Muscle of leg (tissue), 3 donors: ENCODE measurements at regions not wholly inside any gene's neighbourhood (a gene's known extent, or its start where the extent isn't known, plus 50 kb on each side); places are given as distances from the start of the nearest gene placed in this dataset.

Experiments
- DNase-seq: peaks from one replicate; pipeline ENCODE4 v3.0.0; 2013
- H3K27ac ChIP-seq: one replicate; pipeline ENCODE4 v1.5.1; 2013; ENCODE audit warnings: mild to moderate bottlenecking, low read length, control low read depth
- H3K27me3 ChIP-seq: one replicate; pipeline ENCODE4 v1.6.1; 2013; ENCODE audit warnings: low read length; ENCODE audit not compliant: control insufficient read depth, insufficient read depth
- H3K36me3 ChIP-seq: one replicate; pipeline ENCODE4 v1.6.1; 2013; ENCODE audit warnings: low read length; ENCODE audit not compliant: control insufficient read depth, insufficient read depth
- H3K4me1 ChIP-seq: one replicate; pipeline ENCODE4 v1.6.1; 2013; ENCODE audit warnings: low read length; ENCODE audit not compliant: control insufficient read depth, insufficient read depth
- H3K4me3 ChIP-seq: one replicate; pipeline ENCODE4 v1.5.1; 2013; ENCODE audit warnings: low read length, control low read depth
- H3K9me3 ChIP-seq: replicated peaks from 2 replicates; pipeline ENCODE4 v1.6.1; 2013; ENCODE audit warnings: low read depth, low read length; ENCODE audit not compliant: control insufficient read depth
- WGBS: methylation state at CpG from one replicate; pipeline ENCODE4 v1.1.5; 2013; ENCODE audit warnings: missing lambda C conversion rate; ENCODE audit not compliant: insufficient coverage; 5-methylcytosine and 5-hydroxymethylcytosine counted together

DNA sequence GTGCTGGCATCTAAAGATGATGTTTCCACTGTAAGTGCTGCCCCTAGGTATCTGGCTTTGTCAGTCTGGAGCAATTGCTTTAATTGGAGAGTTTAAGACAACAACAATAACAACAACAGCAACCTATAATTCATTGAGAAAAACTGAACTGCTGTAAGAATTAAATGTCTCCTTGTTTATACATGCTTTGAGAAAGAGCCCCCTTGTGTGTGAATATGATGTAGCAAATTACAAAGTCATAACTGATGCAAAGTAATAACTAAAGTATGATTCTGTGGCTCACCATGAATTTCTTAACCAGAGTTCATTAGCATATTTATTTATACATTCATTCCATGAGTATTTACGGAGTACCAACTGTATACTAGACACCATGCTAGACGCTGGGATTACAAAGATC lies 59.2 kb upstream of the PRIMA1 start:
- no peak overlapping the region for H3K4me3 ChIP-seq
- WGBS, result no CpG with 5 or more reads among the region's 2 CpGs
- H3K4me1 ChIP-seq, result peaks cover 2% of the 10 kb centered on the region
- H3K36me3 ChIP-seq, result no peaks in the 10 kb centered on the region
- H3K9me3 ChIP-seq, result no peaks in the 10 kb centered on the region
- no peak for DNase-seq
- H3K27ac ChIP-seq, result no peak overlapping the region
- H3K27me3 ChIP-seq, result no peaks in the 10 kb centered on the region

DNA sequence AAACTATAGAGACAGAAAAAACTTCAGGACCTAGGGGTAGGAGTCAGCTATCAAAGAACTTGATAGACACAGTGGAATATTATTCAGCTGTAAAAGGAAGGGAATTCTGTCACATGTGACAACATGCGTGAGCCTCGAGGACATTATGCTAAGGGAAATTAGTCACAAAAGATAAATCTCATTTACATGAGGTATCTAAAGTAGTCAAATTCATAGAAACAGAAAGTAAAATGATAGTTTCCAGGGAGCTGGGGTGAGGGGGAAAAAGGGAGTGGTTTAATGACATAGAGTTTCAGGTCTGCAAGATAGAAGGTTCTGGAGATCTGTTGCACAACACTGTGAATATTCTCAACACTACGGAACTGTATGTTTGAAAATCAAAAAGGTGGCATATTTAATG lies 50.0 kb upstream of the PRIMA1 start:
- Histone ChIP-seq H3K4me3 (no peak overlapping the region), H3K36me3 (no peaks in the 10 kb centered on the region), H3K4me1 (peaks cover 2% of the 10 kb centered on the region), H3K27ac (no peak overlapping the region), H3K27me3 (no peaks in the 10 kb centered on the region), H3K9me3 (no peaks in the 10 kb centered on the region)
- DNase-seq, result no peak
- no CpG with 5 or more reads among the region's 3 CpGs for WGBS
